Activated T-cell treated with anti-CD3 and anti-CD28 coated beads, Interleukin-2, amount 50 U/mL, for 4 hours (primary cell): ENCODE measurements at regions not wholly inside any gene's neighbourhood (a gene's known extent, or its start where the extent isn't known, plus 50 kb on each side); places are given as distances from the start of the nearest gene placed in this dataset.
"Not testable (repeated sequence)": the region's sequence is repeated elsewhere in the genome, so short reads cannot be mapped to it uniquely, and the experiment has no call there.

Source experiments
- ATAC-seq, 2 donors: fragments of 200-7000 bp; cut with Tn5 transposase; one replicate each; pipeline ENCODE4 v1.10.0; 2021
- DNase-seq: peaks from one replicate; pipeline ENCODE4 v3.0.0-alpha.2; 2020
- H3K27me3 Mint-ChIP-seq: one replicate; pipeline ENCODE4 v1.8.0; 2021; ENCODE audit warnings: low read depth, mixed read lengths
- H3K36me3 Mint-ChIP-seq: one replicate; pipeline ENCODE4 v1.8.0; 2022; ENCODE audit warnings: mixed read lengths; ENCODE audit not compliant: insufficient read depth
- H3K4me1 Mint-ChIP-seq: one replicate; pipeline ENCODE4 v1.8.0; 2021; ENCODE audit warnings: low read depth, mixed read lengths
- H3K4me3 Mint-ChIP-seq: one replicate; pipeline ENCODE4 v1.8.0; 2021; ENCODE audit warnings: mild to moderate bottlenecking, moderate library complexity, mixed read lengths
- H3K9me3 Mint-ChIP-seq: one replicate; pipeline ENCODE4 v1.8.0; 2021; ENCODE audit warnings: mixed read lengths

- H3K4me1 Mint-ChIP-seq, result no peaks in the 10 kb centered on the region
- no peak overlapping the region for H3K4me3 Mint-ChIP-seq
- no peaks in the 10 kb centered on the region for H3K9me3 Mint-ChIP-seq
- DNase-seq (no peak), ATAC-seq (no peak)
- no peaks in the 10 kb centered on the region for H3K36me3 Mint-ChIP-seq
- no peaks in the 10 kb centered on the region for H3K27me3 Mint-ChIP-seq
These were observed 302.7 kb downstream of the RFPL4B start for GRCh38 chr6:112649853-112650252.

- Mint-ChIP-seq H3K4me3 (no peak overlapping the region), H3K9me3 (no peaks in the 10 kb centered on the region), H3K27me3 (no peaks in the 10 kb centered on the region)
These were observed 304.1 kb downstream of the RFPL4B start for GRCh38 chr6:112651239-112651638.

GRCh38 chr6:112659912-112660311 is 312.8 kb downstream of the RFPL4B start:
- Mint-ChIP-seq H3K27me3 (no peaks in the 10 kb centered on the region), H3K9me3 (no peaks in the 10 kb centered on the region), H3K4me3 (no peak overlapping the region), H3K36me3 (no peaks in the 10 kb centered on the region), H3K4me1 (no peaks in the 10 kb centered on the region)
- DNase-seq, result no peak
- ATAC-seq, result no peak

More at GRCh38 chr6:112651239-112651638, 304.1 kb downstream of the RFPL4B start:
- ATAC-seq (no peak), DNase-seq (no peak)
- Mint-ChIP-seq H3K4me1 (no peaks in the 10 kb centered on the region), H3K36me3 (no peaks in the 10 kb centered on the region)

- no peak for DNase-seq
- no peak for ATAC-seq
- no peaks in the 10 kb centered on the region for H3K9me3 Mint-ChIP-seq
These were observed 313.5 kb downstream of the RFPL4B start for GRCh38 chr6:112660626-112661025.

GRCh38 chr6:112663698-112664097 is 316.6 kb downstream of the RFPL4B start:
- Mint-ChIP-seq H3K9me3 (no peaks in the 10 kb centered on the region), H3K36me3 (no peaks in the 10 kb centered on the region), H3K4me3 (no peak overlapping the region), H3K4me1 (no peaks in the 10 kb centered on the region), H3K27me3 (no peaks in the 10 kb centered on the region)
- ATAC-seq, result no peak
- no peak for DNase-seq

More at GRCh38 chr6:112660626-112661025, 313.5 kb downstream of the RFPL4B start:
- H3K36me3 Mint-ChIP-seq, result no peaks in the 10 kb centered on the region
- no peak overlapping the region for H3K4me3 Mint-ChIP-seq
- no peaks in the 10 kb centered on the region for H3K27me3 Mint-ChIP-seq
- no peaks in the 10 kb centered on the region for H3K4me1 Mint-ChIP-seq

GRCh38 chr6:112665114-112665513 is 318.0 kb downstream of the RFPL4B start:
- Mint-ChIP-seq H3K9me3 (no peaks in the 10 kb centered on the region), H3K36me3 (no peaks in the 10 kb centered on the region), H3K4me1 (no peaks in the 10 kb centered on the region), H3K4me3 (no peak overlapping the region), H3K27me3 (no peaks in the 10 kb centered on the region)
- DNase-seq (no peak), ATAC-seq (no peak)

- H3K27me3 Mint-ChIP-seq, result no peaks in the 10 kb centered on the region
- ATAC-seq (no peak), DNase-seq (no peak)
- H3K36me3 Mint-ChIP-seq, result no peaks in the 10 kb centered on the region
- H3K4me3 Mint-ChIP-seq, result no peak overlapping the region
- no peaks in the 10 kb centered on the region for H3K9me3 Mint-ChIP-seq
- no peaks in the 10 kb centered on the region for H3K4me1 Mint-ChIP-seq
These were observed 318.7 kb downstream of the RFPL4B start for GRCh38 chr6:112665815-112666214.

- H3K9me3 Mint-ChIP-seq, result no peaks in the 10 kb centered on the region
- no peaks in the 10 kb centered on the region for H3K27me3 Mint-ChIP-seq
- no peak overlapping the region for H3K4me3 Mint-ChIP-seq
- no peak for ATAC-seq
- DNase-seq, result no peak
- H3K4me1 Mint-ChIP-seq, result no peaks in the 10 kb centered on the region
- no peaks in the 10 kb centered on the region for H3K36me3 Mint-ChIP-seq
These were observed 320.3 kb downstream of the RFPL4B start for GRCh38 chr6:112667427-112667826.

GRCh38 chr6:112680091-112680490 is 333.0 kb downstream of the RFPL4B start:
- no peaks in the 10 kb centered on the region for H3K36me3 Mint-ChIP-seq
- no peak for ATAC-seq
- no peaks in the 10 kb centered on the region for H3K4me1 Mint-ChIP-seq
- no peak for DNase-seq
- H3K27me3 Mint-ChIP-seq, result no peaks in the 10 kb centered on the region
- H3K4me3 Mint-ChIP-seq, result no peak overlapping the region
- H3K9me3 Mint-ChIP-seq, result no peaks in the 10 kb centered on the region

GRCh38 chr6:112682071-112682470 is 334.9 kb downstream of the RFPL4B start:
- no peak for DNase-seq
- Mint-ChIP-seq H3K4me3 (no peak overlapping the region), H3K9me3 (no peaks in the 10 kb centered on the region), H3K27me3 (no peaks in the 10 kb centered on the region), H3K36me3 (no peaks in the 10 kb centered on the region), H3K4me1 (no peaks in the 10 kb centered on the region)
- no peak for ATAC-seq

- H3K36me3 Mint-ChIP-seq, result no peaks in the 10 kb centered on the region
- ATAC-seq (no peak), DNase-seq (no peak)
- H3K9me3 Mint-ChIP-seq, result no peaks in the 10 kb centered on the region
- H3K4me3 Mint-ChIP-seq, result no peak overlapping the region
- H3K4me1 Mint-ChIP-seq, result no peaks in the 10 kb centered on the region
- H3K27me3 Mint-ChIP-seq, result no peaks in the 10 kb centered on the region
These were observed 336.0 kb downstream of the RFPL4B start for GRCh38 chr6:112683106-112683505.

GRCh38 chr6:112683926-112684325 is 336.8 kb downstream of the RFPL4B start:
- DNase-seq (no peak), ATAC-seq (no peak)
- no peaks in the 10 kb centered on the region for H3K9me3 Mint-ChIP-seq
- no peaks in the 10 kb centered on the region for H3K4me1 Mint-ChIP-seq
- H3K36me3 Mint-ChIP-seq, result no peaks in the 10 kb centered on the region
- H3K27me3 Mint-ChIP-seq, result no peaks in the 10 kb centered on the region
- H3K4me3 Mint-ChIP-seq, result no peak overlapping the region

GRCh38 chr6:112685521-112686220 is 338.5 kb downstream of the RFPL4B start:
- not testable (repeated sequence) for ATAC-seq, DNase-seq, H3K27me3 Mint-ChIP-seq, H3K36me3 Mint-ChIP-seq, H3K9me3 Mint-ChIP-seq, H3K4me1 Mint-ChIP-seq, H3K4me3 Mint-ChIP-seq

GRCh38 chr6:112688487-112689165 is 341.5 kb downstream of the RFPL4B start:
- H3K4me3 Mint-ChIP-seq, ATAC-seq, DNase-seq, H3K9me3 Mint-ChIP-seq, H3K36me3 Mint-ChIP-seq, H3K27me3 Mint-ChIP-seq, H3K4me1 Mint-ChIP-seq: not testable (repeated sequence)

GRCh38 chr6:112689183-112689858 is 342.2 kb downstream of the RFPL4B start:
- H3K9me3 Mint-ChIP-seq, ATAC-seq, H3K4me3 Mint-ChIP-seq, H3K4me1 Mint-ChIP-seq, H3K27me3 Mint-ChIP-seq, DNase-seq, H3K36me3 Mint-ChIP-seq: not testable (repeated sequence)
